Astrocyte (in vitro differentiated cells and primary cell): ENCODE measurements at regions not wholly inside any gene's neighbourhood (a gene's known extent, or its start where the extent isn't known, plus 50 kb on each side); places are given as distances from the start of the nearest gene placed in this dataset.

Experiments
- CTCF ChIP-seq: IDR thresholded peaks from 2 replicates; pipeline ENCODE4 v1.5.1; 2011; ENCODE audit warnings: low read depth, mild to moderate bottlenecking, inconsistent platforms, low read length, moderate library complexity; ENCODE audit not compliant: insufficient read depth
- EZH2 ChIP-seq: IDR thresholded peaks from 2 replicates; pipeline ENCODE4 v1.6.1; 2012; ENCODE audit warnings: mild to moderate bottlenecking, low read length, inconsistent platforms; ENCODE audit not compliant: insufficient read depth

- TF ChIP-seq CTCF (no peak), EZH2 (no peak)
Observed at GRCh38 chr16:8516471-8516870, 73.8 kb downstream of the TMEM114 start.
